Right lobe of liver (tissue), 6 donors: ENCODE measurements at regions not wholly inside any gene's neighbourhood (a gene's known extent, or its start where the extent isn't known, plus 50 kb on each side); places are given as distances from the start of the nearest gene placed in this dataset.
"Not testable (repeated sequence)": the region's sequence is repeated elsewhere in the genome, so short reads cannot be mapped to it uniquely, and the experiment has no call there.

Experiments used
- ATAC-seq, 4 donors: fragments of 200-7000 bp; cut with Tn5 transposase; one replicate each; pipeline ENCODE4 v1.9.1; 2020; ENCODE audit warnings: mild to moderate bottlenecking in 4 of 4, moderate library complexity in 4 of 4
- DNase-seq, 3 donors: peaks; one replicate each; pipeline ENCODE4 v3.0.0-alpha.2; 2020
- H3K27ac ChIP-seq, 3 donors: fragments of 200-600 bp; one replicate each; pipeline ENCODE4 v1.8.0; 2022
- H3K27me3 ChIP-seq, 2 donors: fragments of 200-600 bp; one replicate each; pipeline ENCODE4 v1.8.0; 2022
- H3K36me3 ChIP-seq, 4 donors: fragments of 200-600 bp; sonication (generic) in 1 of 4; one replicate each; pipeline versions ENCODE4 v1.5.1 to v1.8.0; 2017 to 2022; ENCODE audit warnings: control low read depth in 1 of 4
- H3K4me1 ChIP-seq, 4 donors: fragments of 200-600 bp; sonication (generic) in 1 of 4; one replicate each; pipeline versions ENCODE4 v1.5.1 to v1.8.0; 2017 to 2022; ENCODE audit warnings: control low read depth in 1 of 4
- H3K4me3 ChIP-seq, 3 donors: fragments of 200-600 bp; one replicate each; pipeline ENCODE4 v1.8.0; 2022
- H3K9me3 ChIP-seq, 4 donors: fragments of 200-600 bp; sonication (generic) in 1 of 4; one replicate each; pipeline versions ENCODE4 v1.5.1 to v1.8.0; 2017 to 2022; ENCODE audit warnings: control low read depth in 1 of 4
- POLR2A ChIP-seq: fragments of 450-650 bp; IDR thresholded peaks from one replicate; pipeline ENCODE4 v1.6.1; 2017; ENCODE audit warnings: antibody characterized with exemption, mild to moderate bottlenecking
- WGBS: methylation state at CpG from one replicate; pipeline ENCODE4 v1.1.6; 2018; ENCODE audit warnings: low coverage, low lambda C conversion rate; ENCODE audit not compliant: insufficient coverage; ENCODE audit errors: missing lambda C conversion rate; 5-methylcytosine and 5-hydroxymethylcytosine counted together
- intact Hi-C, 2 donors: fragments of 100-400 bp; cut with DNase I; formaldehyde crosslinking; loops; one replicate each; pipeline versions ENCODE4 v1.11.2 to v1.14.1; 2022
- TF ChIP-seq, protein P1 (sequence below), 4 donors: fragments of 200-600 bp in 3 of 4; fragments of 450-650 bp in 1 of 4; IDR thresholded peaks; one replicate each; pipeline versions ENCODE4 v1.5.1 to v1.8.0; 2016 to 2022; ENCODE audit warnings: antibody characterized with exemption in 4 of 4, mild to moderate bottlenecking in 2 of 4
- donor health status: DM: no; HTN: yes; CAD: no.
- donor health status: DM: no; HTN: no; CAD: no.
- donor health status: DM: no; HTN: no; CAD: no.
- donor health status: DM: no; HTN: yes; CAD: no.
- donor health status: DM: no; HTN: yes; CAD: no.

DNA sequence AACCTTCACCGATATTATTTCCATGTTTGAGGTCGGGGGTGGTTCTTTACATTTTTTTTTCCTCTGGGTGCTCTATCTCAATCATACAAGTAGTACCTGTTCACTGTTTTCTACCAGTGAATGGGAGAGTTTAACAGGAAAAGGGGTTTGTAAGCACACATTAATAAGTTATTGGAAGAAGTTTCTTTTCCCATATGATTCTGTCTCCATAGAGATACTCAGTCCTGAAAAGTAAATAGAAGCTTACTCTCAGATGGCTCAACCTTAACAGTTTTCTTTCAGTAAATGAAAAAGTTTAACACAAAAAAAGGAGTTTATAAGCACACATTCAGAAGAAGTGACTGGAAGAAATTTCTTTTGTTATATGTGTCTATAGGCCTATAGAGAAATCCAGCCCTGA is 995.6 kb upstream of the SLC39A10 start:
- H3K27me3 ChIP-seq, result no peaks in the 10 kb centered on the region
- TF ChIP-seq, protein P1, sequence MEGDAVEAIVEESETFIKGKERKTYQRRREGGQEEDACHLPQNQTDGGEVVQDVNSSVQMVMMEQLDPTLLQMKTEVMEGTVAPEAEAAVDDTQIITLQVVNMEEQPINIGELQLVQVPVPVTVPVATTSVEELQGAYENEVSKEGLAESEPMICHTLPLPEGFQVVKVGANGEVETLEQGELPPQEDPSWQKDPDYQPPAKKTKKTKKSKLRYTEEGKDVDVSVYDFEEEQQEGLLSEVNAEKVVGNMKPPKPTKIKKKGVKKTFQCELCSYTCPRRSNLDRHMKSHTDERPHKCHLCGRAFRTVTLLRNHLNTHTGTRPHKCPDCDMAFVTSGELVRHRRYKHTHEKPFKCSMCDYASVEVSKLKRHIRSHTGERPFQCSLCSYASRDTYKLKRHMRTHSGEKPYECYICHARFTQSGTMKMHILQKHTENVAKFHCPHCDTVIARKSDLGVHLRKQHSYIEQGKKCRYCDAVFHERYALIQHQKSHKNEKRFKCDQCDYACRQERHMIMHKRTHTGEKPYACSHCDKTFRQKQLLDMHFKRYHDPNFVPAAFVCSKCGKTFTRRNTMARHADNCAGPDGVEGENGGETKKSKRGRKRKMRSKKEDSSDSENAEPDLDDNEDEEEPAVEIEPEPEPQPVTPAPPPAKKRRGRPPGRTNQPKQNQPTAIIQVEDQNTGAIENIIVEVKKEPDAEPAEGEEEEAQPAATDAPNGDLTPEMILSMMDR (IDR thresholded peaks at IDR 0.05), result no peak
- no peak for TF ChIP-seq POLR2A
- intact Hi-C loops, result no loop called here
- ATAC-seq (no peak), DNase-seq (no peak)
- no peak overlapping the region for H3K4me3 ChIP-seq
- H3K9me3 ChIP-seq, result no peaks in the 10 kb centered on the region
- no peaks in the 10 kb centered on the region for H3K36me3 ChIP-seq
- H3K4me1 ChIP-seq, result no peaks in the 10 kb centered on the region
- 88% methylated on average over 2 of the region's 2 CpGs for WGBS
- H3K27ac ChIP-seq, result no peak overlapping the region

DNA sequence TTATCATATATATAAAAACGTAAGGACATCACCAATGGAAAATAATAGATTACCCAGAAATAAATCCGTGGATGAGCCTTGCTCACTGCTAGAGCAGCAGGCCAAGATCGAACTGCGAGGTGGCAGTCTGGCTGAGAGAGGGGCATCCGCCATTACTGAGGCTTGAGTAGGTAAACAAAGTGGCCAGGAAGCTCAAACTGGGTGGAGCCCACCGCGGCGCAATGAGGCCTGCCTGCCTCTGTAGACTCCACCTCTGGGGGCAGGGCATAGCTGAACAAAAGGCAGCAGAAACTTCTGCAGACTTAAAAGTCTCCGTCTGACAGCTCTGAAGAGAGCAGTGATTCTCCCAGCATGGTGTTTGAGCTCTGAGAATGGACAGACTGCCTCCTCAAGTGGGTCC is 1018.0 kb upstream of the SLC39A10 start:
- H3K36me3 ChIP-seq, H3K27me3 ChIP-seq, ATAC-seq, intact Hi-C loops, H3K9me3 ChIP-seq, H3K27ac ChIP-seq, H3K4me1 ChIP-seq, H3K4me3 ChIP-seq, DNase-seq: not testable (repeated sequence)
- WGBS, result 77% methylated on average over 5 of the region's 9 CpGs

DNA sequence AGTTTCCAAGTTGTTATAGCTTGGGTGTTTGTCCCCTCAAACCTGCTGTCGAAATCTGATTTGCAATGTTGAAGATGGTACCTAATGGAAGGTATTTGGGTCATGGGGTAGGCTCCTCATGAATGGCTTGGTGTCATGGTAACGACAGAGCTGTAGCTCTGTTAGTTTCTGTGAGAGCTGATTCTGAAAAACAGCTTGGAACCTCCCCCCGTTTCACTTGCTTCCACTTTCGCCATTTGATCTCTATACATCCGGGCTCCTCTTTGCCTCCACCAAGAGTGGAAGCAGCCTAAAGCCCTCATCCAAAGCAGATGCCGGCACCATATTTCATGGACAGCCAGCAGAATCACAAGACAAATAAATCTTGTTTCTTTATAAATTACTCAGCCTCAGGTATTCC is 1035.1 kb upstream of the SLC39A10 start:
- no peak overlapping the region for H3K4me3 ChIP-seq
- DNase-seq, result no peak
- no peak for ATAC-seq
- TF ChIP-seq, protein P1 (IDR thresholded peaks at IDR 0.05), result no peak
- TF ChIP-seq POLR2A, result no peak
- 67% methylated on average over 4 of the region's 6 CpGs for WGBS
- H3K27ac ChIP-seq, result no peak overlapping the region
- H3K27me3 ChIP-seq, result no peaks in the 10 kb centered on the region
- intact Hi-C loops, result no loop called here
- H3K9me3 ChIP-seq, result no peaks in the 10 kb centered on the region
- H3K36me3 ChIP-seq, result no peaks in the 10 kb centered on the region
- no peaks in the 10 kb centered on the region for H3K4me1 ChIP-seq

DNA sequence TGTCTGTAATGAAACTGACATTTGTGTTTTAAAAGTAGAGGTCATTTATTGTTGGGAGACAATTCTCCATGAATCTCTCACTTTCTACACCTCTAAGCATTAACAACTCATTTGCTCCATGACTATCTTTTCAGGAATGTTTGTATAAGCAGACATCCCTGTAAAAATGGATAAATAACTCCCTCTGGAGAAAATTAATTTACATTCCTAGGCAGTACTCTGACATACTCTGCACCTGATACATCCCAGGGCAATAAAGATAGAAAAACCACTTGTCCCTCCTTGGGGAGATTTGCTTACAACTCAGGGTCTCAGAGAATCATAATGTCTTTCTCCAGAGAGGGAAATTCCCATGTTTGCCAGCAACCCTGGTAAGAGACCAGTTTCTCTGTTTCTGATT is 1037.7 kb upstream of the SLC39A10 start:
- Histone ChIP-seq H3K27ac (no peak overlapping the region), H3K4me3 (no peak overlapping the region), H3K4me1 (no peaks in the 10 kb centered on the region), H3K27me3 (no peaks in the 10 kb centered on the region), H3K9me3 (no peaks in the 10 kb centered on the region), H3K36me3 (no peaks in the 10 kb centered on the region)
- no peak for ATAC-seq
- intact Hi-C loops, result no loop called here
- TF ChIP-seq, protein P1 (IDR thresholded peaks at IDR 0.05), result no peak
- TF ChIP-seq POLR2A, result no peak
- no peak for DNase-seq

DNA sequence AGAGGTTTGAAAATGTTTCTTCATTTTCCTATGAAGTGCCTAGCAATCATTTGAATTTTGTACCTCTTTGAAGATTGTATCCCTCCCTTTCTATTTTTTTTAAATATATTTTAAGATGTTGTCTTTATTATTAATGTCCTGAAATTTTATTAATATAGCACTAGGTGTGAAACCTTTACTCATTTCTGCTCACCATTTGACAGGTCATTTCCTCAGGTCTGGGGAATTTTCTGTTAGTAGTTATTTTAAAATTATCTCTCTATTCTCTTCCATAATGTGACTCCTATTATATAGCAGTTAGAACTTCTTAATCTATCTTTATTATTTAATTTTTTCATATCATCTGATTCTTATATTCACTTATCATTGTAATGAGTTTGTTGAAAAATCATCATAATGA is 1038.6 kb upstream of the SLC39A10 start:
- ATAC-seq (no peak), DNase-seq (no peak)
- Histone ChIP-seq H3K36me3 (no peaks in the 10 kb centered on the region), H3K4me1 (no peaks in the 10 kb centered on the region), H3K27ac (no peak overlapping the region), H3K9me3 (no peaks in the 10 kb centered on the region), H3K4me3 (no peak overlapping the region), H3K27me3 (no peaks in the 10 kb centered on the region)
- TF ChIP-seq, protein P1 (IDR thresholded peaks at IDR 0.05), result no peak
- TF ChIP-seq POLR2A, result no peak
- intact Hi-C loops, result no loop called here
